ENCODE measurements at regions not wholly inside any gene's neighbourhood (a gene's known extent, or its start where the extent isn't known, plus 50 kb on each side); places are given as distances from the start of the nearest gene placed in this dataset.
"Not testable (repeated sequence)": the region's sequence is repeated elsewhere in the genome, so short reads cannot be mapped to it uniquely, and the experiment has no call there.

DNA sequence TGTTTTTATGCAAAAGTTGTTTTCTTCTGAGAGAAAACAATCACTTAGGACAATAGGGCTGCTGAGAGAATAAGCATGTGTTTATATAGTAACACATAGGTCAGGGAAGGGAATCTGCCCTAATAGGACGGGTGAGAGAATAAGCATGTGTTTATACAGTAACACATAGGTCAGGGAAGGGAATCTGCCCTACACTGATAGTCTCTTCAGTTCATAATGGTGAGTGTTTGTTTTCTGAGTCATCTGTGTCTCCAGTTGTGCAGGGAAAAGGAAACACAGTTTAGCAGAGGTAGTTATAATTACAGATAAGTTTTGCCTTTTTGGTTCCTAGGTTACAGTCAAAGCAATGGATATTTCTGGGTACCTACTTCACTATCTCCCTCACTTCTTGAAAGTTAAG, 252.3 kb upstream of the CA10 start:
- intact Hi-C loops (cut with DNase I), result no loop called here
- no peak for DNase-seq

DNA sequence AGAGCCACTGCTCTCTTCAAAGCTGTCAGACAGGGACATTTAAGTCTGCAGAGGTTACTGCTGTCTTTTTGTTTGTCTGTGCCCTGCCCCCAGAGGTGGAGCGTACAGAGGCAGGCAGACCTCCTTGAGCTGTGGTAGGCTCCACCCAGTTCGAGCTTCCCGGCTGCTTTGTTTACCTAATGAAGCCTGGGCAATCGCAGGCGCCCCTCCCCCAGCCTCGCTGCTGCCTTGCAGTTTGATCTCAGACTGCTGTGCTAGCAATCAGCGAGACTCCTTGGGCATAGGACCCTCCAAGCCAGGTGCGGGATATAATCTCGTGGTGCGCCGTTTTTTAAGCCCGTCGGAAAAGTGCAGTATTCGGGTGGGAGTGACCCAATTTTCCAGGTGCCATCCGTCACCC, 250.7 kb upstream of the CA10 start:
- DNase-seq; intact Hi-C loops (cut with DNase I): not testable (repeated sequence)

DNA sequence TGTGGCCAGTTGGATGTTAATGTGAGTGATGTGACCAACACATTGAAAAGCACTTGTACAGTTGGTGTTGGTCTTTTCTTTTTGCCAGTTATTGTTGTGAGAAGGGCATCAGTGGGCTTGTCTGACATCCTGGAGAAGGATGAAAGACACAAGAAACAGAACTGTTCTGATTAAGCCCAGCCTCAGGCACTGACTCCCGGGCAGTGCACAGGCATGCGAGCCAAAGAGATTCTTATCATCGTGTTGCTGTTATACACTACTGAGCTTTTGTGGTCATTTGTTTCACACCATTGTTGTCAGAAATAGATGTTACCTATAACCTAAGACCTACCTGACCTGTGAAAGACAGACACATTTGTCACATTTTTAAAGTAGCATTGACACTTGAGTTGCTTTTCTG, 236.8 kb upstream of the CA10 start:
- DNase-seq, result no peak
- intact Hi-C loops (cut with DNase I), result no loop called here

DNA sequence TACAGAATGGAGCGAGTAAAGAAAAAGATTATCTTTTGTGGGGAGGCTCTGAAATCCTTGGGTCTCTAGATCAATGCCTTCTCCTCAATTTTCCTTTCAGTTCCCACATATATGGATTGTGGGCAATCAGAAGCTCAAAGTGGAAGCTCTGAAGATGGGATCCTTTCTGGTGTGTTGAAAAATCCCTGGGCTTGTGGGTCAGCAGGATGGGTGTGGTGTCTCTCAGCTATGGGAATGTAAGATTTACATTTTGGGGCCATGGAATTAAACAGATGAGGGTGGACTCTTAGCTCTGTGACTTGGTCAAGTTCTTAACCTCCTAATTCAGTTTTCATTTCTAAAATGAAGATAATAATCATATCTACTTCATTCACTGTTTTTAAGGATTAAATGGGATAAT, 231.9 kb upstream of the CA10 start:
- intact Hi-C loops (cut with DNase I), result no loop called here
- DNase-seq, result no peak

DNA sequence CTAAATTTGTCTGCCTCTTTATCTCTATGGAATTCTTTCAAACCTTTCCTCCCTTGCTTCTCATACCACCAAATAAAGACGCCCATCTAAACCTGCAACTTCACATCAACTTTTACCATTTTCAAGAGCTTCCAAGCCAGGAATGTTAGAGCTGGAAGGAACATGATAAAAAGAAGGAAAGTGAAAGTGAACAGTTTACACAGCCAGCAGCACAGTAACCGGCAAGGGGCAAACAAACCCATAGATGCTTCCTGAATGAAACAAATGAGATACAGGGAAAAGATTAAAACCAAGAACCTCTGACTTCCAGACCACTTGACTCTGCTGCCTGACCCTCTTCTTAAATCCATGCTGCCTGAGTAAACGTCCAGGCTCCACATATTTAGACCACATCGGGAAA, 231.1 kb upstream of the CA10 start:
- intact Hi-C loops (cut with DNase I), result no loop called here

DNA sequence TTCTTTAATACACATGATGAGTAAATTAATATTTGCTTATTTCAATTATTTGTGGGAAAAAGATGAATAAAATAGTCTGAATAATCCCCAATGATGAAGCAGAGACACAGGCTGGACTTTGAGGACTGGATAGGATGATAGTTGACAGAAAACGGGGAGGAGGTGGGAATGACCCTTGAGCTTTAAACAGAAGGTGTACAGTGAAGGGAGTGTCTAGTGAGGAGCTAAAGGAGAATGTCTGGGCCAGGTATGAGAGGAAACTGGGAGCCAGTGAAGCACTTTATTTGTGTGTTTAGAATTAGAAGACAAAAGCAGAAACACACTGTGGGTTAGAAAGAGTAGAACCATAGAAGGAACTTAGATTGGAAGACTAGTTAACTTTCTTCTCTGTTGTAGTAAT, 230.4 kb upstream of the CA10 start:
- intact Hi-C loops (cut with DNase I), result no loop called here

More for the DNA sequence above, 231.1 kb upstream of the CA10 start:
- no peak for DNase-seq

DNA sequence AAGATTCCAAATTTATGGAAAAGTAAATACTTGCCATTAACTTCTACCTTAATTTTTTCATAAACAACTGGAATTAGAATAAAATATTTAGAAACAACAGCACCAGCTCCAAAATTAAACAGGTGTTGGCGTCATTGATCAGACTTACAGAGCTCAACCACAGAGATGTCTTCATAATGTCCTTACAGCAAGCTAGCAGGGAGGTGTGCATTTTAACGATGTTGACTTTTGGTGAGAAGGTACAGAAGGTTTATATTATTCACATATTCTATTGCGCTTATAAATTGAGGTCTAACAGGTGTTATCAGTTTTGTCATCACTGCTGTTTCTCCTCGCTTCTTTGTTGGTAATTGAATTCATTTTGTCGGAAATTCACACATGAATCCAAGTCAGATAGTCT, 226.2 kb upstream of the CA10 start:
- DNase-seq, result no peak
- intact Hi-C loops (cut with DNase I), result no loop called here

More for the DNA sequence above, 230.4 kb upstream of the CA10 start:
- DNase-seq, result no peak

DNA sequence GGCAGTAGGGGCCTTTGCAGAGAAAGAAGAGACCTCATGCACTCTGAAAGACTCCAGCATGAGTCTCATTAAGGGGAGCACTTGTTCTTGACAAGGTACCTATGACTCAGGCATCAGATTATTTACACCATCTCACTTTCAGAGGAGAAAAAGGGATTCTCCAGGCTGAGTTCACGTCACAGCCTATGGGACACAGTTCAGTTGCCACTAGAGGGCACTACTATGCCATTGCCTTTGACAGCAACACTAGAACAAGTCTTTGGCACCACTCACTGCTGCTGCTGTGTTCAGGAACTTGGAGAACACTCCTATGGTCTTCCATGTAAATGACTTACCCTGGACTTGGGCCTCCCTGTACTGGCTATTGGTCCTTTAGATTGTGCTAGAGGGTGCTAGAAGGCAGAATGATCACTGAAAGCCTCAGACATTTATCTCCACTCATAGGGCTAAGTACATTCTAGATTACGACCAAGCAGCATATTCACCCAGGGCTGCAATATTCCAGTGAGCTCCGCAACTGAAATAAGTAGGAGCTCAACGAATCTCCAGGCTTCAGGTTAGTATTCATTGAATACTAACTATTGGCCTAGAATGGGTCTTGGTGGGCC, 225.1 kb upstream of the CA10 start:
- intact Hi-C loops (cut with DNase I), result no loop called here
- DNase-seq, result peak in 40 of 42 donors; percentile 18 to 86 (median 66)

DNA sequence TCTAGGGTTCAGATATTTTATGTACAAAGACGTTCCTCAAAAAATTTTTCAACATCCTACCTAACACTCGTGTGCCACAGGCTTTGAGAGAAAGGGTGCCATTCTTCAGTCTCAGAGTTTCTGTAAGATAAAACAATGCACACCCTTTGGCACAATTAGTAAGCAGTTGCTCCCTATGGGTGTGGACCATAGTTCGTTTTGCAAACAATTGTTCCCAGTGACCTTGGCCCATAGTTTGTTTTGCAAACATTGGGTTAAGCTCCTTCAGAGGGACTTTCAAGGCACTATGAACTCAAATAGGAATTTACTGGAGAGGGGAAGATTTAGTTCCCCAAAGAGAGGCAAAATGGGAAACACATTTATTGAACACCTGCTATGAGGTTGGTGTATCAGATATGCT, 220.3 kb upstream of the CA10 start:
- no peak for DNase-seq
- intact Hi-C loops (cut with DNase I), result no loop called here

DNA sequence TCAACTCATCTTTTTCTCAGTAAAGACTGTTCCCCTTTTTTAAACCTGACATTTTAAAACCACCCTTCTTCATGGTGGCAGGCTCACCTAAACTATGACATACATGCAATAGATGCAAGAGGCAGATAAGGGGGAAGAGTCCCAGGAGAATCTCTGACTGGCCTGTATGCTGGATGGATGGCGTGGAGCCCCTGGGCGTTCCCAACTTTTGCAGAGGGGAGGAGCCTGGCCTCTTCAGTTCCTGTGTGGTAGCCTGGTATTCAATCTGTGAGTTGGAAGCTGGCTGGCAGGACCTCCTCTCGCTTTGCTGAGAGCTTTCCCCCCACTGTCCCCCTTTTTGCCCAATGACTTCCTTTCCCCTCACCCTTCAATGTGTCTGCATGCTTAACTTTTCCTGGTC, 217.6 kb upstream of the CA10 start:
- intact Hi-C loops (cut with DNase I), result no loop called here
- no peak for DNase-seq

DNA sequence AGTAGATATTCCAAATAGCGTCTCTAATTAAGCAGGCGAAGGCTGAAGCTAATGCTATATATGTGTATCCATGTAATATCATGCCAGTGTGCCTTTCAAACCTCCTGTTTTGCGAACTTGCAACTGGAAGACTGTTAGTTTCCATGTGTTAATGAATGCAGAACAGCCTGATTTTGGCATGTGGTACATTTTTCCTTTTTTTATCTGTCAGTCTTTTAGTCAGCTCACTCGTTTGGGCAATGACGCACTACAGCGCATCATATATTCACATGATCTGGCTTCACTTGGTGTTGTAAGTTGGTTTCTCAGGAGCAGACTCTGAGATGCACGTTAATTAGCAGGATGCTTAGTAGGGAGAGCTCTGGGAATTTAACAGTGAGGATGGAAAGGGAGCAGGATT, 210.4 kb upstream of the CA10 start:
- no peak for DNase-seq
- intact Hi-C loops (cut with DNase I), result no loop called here

DNA sequence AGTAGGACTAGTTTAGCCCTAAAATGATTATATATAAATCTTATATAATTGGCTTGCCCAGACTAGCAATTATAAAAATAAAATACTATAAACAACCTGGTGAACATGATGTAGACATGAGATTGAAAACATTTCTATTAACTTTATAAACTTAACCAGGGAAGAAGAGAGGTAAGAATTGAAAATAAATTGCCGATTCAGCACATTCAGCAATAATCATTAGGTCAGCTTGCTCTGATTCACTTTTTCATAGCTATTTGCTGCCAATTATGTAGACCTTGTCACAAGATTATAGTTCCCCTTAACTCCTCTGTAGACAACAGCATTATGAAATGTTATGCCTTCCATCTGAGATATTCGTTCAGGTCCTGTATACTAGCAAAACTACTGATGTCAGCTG, 199.3 kb upstream of the CA10 start:
- intact Hi-C loops (cut with DNase I), result no loop called here
- DNase-seq, result no peak

DNA sequence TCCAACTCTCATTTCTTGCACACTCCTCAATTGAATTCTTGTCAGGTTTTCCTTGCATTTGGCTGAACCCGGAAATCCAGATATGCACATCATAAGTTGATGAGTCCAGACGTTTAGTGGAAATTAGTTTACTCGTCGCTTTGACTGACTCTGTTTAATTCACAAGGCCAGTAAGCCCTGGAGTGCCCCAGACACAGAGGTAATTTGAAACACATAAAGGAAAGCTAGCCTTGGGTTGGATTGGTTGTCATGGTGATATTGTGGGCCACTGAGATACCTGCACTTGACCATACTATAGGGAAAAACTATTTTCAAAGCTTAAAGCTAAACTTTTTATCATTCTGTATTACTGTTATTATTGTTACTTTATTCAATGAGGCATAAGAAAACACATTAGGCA, 178.3 kb upstream of the CA10 start:
- DNase-seq, result no peak
- intact Hi-C loops (cut with DNase I), result no loop called here

DNA sequence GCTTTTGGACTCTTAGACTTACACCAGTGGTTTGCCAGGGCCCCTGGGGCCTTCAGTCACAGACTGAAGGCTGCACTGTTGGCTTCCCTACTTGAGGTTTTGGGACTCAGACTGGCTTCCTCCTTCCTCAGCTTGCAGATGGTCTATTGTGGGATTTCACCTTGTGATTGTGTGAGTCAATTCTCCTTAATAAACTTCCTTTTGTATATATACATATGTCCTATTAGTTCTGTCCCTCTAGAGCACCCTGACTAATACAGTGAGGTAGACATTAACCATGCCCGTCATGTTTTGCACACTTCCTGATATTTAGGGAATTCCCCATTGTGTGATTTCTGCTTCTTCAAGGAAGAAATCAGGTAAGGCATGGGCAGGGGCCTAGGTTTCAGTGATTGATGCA, 147.8 kb upstream of the CA10 start:
- intact Hi-C loops (cut with DNase I), result loop anchor here (10.0 kb wide), 1 partner anchor 432 kb away; no protein-coding TSS in a partner anchor

DNA sequence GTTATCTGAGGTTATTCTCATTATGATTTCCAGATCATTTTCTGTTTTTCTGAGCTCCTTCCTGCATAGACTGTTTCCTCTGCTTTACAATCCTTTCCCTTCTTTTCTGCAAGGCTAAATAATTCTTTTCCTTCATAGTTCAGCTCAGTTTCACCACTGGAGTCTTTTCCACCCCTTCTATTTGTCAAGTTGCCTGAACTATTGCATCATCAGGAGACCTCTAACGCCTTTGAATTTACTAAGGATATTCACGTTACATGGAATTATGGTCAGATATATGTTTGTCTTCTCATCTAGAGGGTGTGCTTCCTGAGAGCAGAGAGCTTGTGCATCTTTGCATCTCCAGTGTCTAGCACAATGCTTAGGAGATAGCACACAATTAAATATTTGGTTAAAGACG, 140.4 kb upstream of the CA10 start:
- intact Hi-C loops (cut with DNase I), result no loop called here
- DNase-seq, result no peak

More for the DNA sequence above, 147.8 kb upstream of the CA10 start:
- no peak for DNase-seq

DNA sequence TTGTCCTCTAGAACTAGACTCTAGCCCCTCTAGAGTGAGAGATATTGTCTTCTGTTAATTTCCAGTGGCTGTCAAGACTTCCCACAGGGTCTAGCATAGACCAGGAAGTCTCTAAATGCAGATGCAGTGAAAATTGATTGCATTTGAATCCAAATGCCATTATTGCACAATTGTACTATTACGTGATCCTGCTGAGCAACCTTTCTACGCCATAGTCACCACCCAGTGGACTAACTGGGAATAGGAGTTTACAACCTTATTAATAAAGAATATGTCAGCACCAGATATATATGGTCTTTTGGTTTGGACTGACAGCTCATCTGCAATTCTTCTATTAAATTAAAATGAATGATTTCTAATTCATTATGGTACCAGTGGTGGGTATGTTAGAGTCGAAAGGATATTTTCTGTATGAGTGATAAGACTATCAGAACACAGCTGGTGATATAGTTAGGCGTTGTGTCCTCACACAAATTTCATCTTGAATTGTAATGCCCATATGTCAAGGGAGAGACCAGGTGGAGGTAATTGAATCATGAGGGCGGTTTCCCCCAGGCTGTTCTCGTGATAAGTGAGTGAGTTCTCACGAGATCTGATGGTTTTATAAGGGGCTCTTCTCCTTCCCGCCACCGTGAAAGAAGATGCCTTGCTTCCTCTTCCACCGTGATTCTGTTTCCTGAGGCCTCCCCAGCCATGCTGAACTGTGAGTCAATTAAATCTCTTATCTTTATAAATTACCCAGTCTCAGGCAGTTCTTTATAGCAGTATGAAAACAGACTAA, 138.9 kb upstream of the CA10 start:
- no peak for DNase-seq
- intact Hi-C loops (cut with DNase I), result no loop called here

DNA sequence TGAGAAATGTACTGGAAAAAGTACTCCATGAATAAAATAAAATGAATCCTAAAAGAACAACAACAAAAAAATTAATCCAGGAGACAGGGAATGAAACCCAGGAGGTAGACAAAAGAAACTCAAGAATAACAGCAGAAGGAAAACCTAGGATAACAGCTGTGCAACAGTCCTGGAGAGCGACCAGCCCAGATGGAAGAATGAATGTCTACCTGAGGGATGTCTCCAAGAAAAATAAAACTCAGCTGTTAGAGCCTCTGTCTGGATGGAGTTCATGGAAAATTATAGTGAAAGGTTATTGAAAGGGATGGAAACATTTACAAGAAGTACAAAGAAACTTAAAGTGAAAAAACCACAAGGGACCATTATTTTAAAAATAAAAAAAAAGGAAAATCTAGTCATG, 135.8 kb upstream of the CA10 start:
- intact Hi-C loops (cut with DNase I), result no loop called here
- DNase-seq, result no peak

DNA sequence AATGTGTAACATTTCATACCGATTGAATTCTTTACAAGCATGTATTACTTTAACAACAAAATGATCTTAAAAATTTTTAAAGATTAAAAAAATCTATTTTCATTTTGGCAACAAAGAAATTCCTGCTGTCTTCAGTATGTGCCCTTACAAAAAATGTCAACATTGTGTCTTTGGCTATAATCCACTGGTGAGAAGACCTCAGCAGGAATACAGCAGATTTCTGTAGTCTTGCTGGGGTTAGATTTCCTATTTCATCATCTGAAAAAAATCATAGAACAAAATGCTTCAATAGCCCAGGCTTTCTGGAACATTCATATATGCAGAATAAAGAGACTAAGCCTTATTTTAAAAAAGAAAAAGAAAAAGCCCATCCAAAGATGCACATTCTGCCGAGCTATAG, 129.1 kb upstream of the CA10 start:
- no peak for DNase-seq
- intact Hi-C loops (cut with DNase I), result no loop called here

DNA sequence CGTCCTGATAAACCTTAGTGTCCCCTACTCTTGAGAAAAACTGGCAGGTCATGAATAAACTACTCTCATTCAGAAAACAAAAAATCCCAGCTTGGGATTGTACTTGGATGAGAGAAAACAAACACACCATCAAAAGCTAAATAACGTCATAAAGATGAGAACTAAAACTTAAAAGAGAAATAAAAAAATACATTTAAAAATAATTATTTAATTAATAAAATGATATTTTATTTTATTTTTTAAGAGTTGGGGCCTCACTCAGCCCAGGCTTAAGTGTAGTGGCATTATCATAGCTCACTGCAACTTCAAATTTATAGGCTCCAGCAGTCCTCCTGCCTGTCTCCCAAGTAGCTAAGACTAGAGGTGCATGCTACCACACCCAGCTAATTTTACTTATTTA, 125.4 kb upstream of the CA10 start:
- no peak for DNase-seq
- intact Hi-C loops (cut with DNase I), result no loop called here

DNA sequence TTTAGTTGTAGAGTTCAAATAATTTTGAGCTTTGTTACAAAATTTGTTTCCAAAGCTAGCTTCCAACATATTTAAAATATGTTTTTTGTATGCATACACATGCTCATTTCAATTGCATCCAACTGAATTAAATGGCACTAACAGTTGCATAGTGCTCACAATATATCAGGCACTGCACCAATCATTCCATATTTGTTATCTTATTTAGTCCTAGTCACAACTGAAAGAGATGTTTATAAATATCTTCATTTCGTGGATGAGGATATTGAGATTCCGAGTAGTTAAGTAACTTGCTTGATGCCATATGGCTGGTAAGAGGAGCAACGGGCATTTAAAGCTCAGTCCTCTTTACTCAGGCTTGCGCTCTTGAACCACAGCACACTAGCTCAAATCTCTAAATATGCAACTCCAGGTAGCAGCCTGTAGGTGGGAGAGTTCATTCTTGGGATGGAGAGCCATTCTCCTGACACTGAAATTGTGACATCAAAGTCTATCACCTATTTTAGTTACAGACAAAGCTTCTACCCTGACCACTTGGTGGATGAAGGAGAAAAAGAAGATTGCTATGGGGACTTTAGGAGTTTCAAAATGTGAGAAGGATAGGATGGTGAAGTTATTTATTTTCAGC, 118.0 kb upstream of the CA10 start:
- no peak for DNase-seq
- intact Hi-C loops (cut with DNase I), result no loop called here

DNA sequence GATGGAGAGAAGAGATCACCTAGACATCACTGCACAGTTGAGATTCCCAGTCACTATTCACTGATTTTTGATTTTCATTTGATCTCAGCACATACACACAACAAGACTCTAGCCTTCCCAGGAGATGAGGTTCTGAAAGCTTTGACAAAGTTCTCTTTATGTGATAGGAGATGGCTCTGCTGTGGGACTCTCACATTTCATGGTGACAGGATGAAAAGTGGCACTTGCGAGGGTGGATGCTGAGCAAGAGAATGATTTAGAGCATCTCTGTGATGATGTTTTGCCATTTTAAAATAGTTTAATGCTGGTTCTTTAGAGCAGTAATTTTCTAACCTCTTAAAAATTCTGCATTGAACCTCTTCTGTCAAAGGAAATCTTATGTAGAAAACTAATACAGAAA, 113.3 kb upstream of the CA10 start:
- peak in 16 of 42 donors; percentile 5 to 61 (median 22) for DNase-seq
- intact Hi-C loops (cut with DNase I), result no loop called here
